ENCODE measurements at regions not wholly inside any gene's neighbourhood (a gene's known extent, or its start where the extent isn't known, plus 50 kb on each side); places are given as distances from the start of the nearest gene placed in this dataset.

- TF ChIP-seq CTCF (IDR thresholded peaks at IDR 0.05; ENCODE audit: poor library complexity, severe bottlenecking) = no peak
- no peak for TF ChIP-seq RAD21 (conservative IDR thresholded peaks at IDR 0.05)
- TF ChIP-seq MXI1 (conservative IDR thresholded peaks at IDR 0.05; ENCODE audit: poor library complexity, severe bottlenecking) = no peak
Observed at GRCh38 chr3:103082501-103082900, 647.7 kb downstream of the ZPLD1 start.
